CD4-positive, alpha-beta T cell treated with Interleukin-17A for 1 hour (primary cell): ENCODE measurements at regions not wholly inside any gene's neighbourhood (a gene's known extent, or its start where the extent isn't known, plus 50 kb on each side); places are given as distances from the start of the nearest gene placed in this dataset.
A peak's percentile ranks its signal among the peaks of the same experiment; 100 is the strongest.

Experiments used
- DNase-seq: peaks from one replicate; pipeline ENCODE4 v3.0.0-alpha.2; 2020

GRCh38 chr5:56508249-56508648 lies 275.1 kb upstream of the ANKRD55 start:
- DNase-seq, result no peak

GRCh38 chr5:56507351-56507930 lies 274.3 kb upstream of the ANKRD55 start:
- no peak for DNase-seq

GRCh38 chr5:56506211-56506965 lies 273.3 kb upstream of the ANKRD55 start:
- no peak for DNase-seq

GRCh38 chr5:56503929-56504328 lies 270.8 kb upstream of the ANKRD55 start:
- no peak for DNase-seq

GRCh38 chr5:56501781-56502557 lies 268.8 kb upstream of the ANKRD55 start:
- peak; percentile 14 for DNase-seq

GRCh38 chr5:56499901-56500300 lies 266.8 kb upstream of the ANKRD55 start:
- no peak for DNase-seq

- DNase-seq, result no peak
Measured at GRCh38 chr5:56499491-56499890, 266.4 kb upstream of the ANKRD55 start.

- no peak for DNase-seq
Measured at GRCh38 chr5:56498759-56499395, 265.7 kb upstream of the ANKRD55 start.

- no peak for DNase-seq
Measured at GRCh38 chr5:56496581-56497063, 263.5 kb upstream of the ANKRD55 start.

- no peak for DNase-seq
Measured at GRCh38 chr5:56494300-56494731, 261.2 kb upstream of the ANKRD55 start.

GRCh38 chr5:56493766-56494165 lies 260.6 kb upstream of the ANKRD55 start:
- DNase-seq, result no peak

GRCh38 chr5:56493308-56493707 lies 260.2 kb upstream of the ANKRD55 start:
- DNase-seq, result no peak

- DNase-seq, result no peak
Measured at GRCh38 chr5:56492812-56493211, 259.7 kb upstream of the ANKRD55 start.

GRCh38 chr5:56490971-56491468 lies 257.9 kb upstream of the ANKRD55 start:
- DNase-seq, result peak; percentile 14

- no peak for DNase-seq
Measured at GRCh38 chr5:56489272-56489671, 256.1 kb upstream of the ANKRD55 start.

- no peak for DNase-seq
Measured at GRCh38 chr5:56487528-56488115, 254.5 kb upstream of the ANKRD55 start.

GRCh38 chr5:56482363-56482762 lies 249.2 kb upstream of the ANKRD55 start:
- no peak for DNase-seq

- peak; percentile 37 for DNase-seq
Measured at GRCh38 chr5:56481428-56482357, 248.6 kb upstream of the ANKRD55 start.

GRCh38 chr5:56480705-56481427 lies 247.7 kb upstream of the ANKRD55 start:
- DNase-seq, result peak; percentile 47

- DNase-seq, result peak; percentile 51
Measured at GRCh38 chr5:56480078-56480704, 247.1 kb upstream of the ANKRD55 start.
